A673 (cell line): ENCODE measurements at regions not wholly inside any gene's neighbourhood (a gene's known extent, or its start where the extent isn't known, plus 50 kb on each side); places are given as distances from the start of the nearest gene placed in this dataset.

Experiments used
- BruUV-seq: library from RNA; stranded (reverse); fragments of 400-500 nt; replicated peaks from 2 replicates; lab custom pipeline; 2021; lab: Mats Ljungman, UMichigan
- CTCF ChIA-PET: fragments of 300-600 bp; sonication (Branson Sonifier 250); formaldehyde crosslinking; loops from one replicate; lab custom pipeline; 2022; ENCODE audit warnings: antibody characterized with exemption; lab: Charles Lee
- POLR2A ChIA-PET: fragments of 300-600 bp; sonication (Branson Sonifier 250); formaldehyde crosslinking; loops from one replicate; lab custom pipeline; 2022; ENCODE audit warnings: antibody characterized with exemption; ENCODE audit not compliant: low non-redundant PET; lab: Charles Lee
- DNase-seq: peaks from one replicate; pipeline ENCODE4 v3.0.0-alpha.2; 2015; ENCODE audit warnings: low spot score
- H3K27ac ChIP-seq: fragments of 200-600 bp; sonication (generic); 2 replicates; pipeline ENCODE4 v1.5.1; 2016; ENCODE audit warnings: mixed run types, low read depth, mild to moderate bottlenecking, mixed read lengths, antibody characterized with exemption, low read length; ENCODE audit not compliant: poor library complexity, severe bottlenecking
- H3K27me3 ChIP-seq: fragments of 200-600 bp; sonication (generic); replicated peaks from 2 replicates; pipeline ENCODE4 v1.6.1; 2017; ENCODE audit warnings: mixed run types, low read depth, mild to moderate bottlenecking, mixed read lengths, antibody characterized with exemption, low read length; ENCODE audit not compliant: insufficient read depth, poor library complexity
- H3K36me3 ChIP-seq: fragments of 200-600 bp; sonication (generic); 2 replicates; pipeline ENCODE4 v1.6.1; 2016; ENCODE audit warnings: mixed run types, mild to moderate bottlenecking, mixed read lengths, antibody characterized with exemption, low read length; ENCODE audit not compliant: insufficient read depth, poor library complexity, severe bottlenecking
- H3K4me1 ChIP-seq: fragments of 200-600 bp; sonication (generic); 2 replicates; pipeline ENCODE4 v1.6.1; 2017; ENCODE audit warnings: mixed run types, mild to moderate bottlenecking, mixed read lengths, antibody characterized with exemption, low read length; ENCODE audit not compliant: insufficient read depth, poor library complexity, severe bottlenecking
- H3K4me3 ChIP-seq: fragments of 200-600 bp; sonication (generic); 2 replicates; pipeline ENCODE4 v1.5.1; 2016; ENCODE audit warnings: low read depth, mixed run types, mild to moderate bottlenecking, mixed read lengths, low read length; ENCODE audit not compliant: poor library complexity, severe bottlenecking
- H3K9me3 ChIP-seq: fragments of 200-600 bp; sonication (generic); 2 replicates; pipeline ENCODE4 v1.6.1; 2016; ENCODE audit warnings: mixed run types, low read depth, mild to moderate bottlenecking, mixed read lengths, antibody characterized with exemption, low read length; ENCODE audit not compliant: poor library complexity, severe bottlenecking
- EZH2 ChIP-seq: fragments of 200-600 bp; sonication (generic); IDR thresholded peaks from 2 replicates; pipeline ENCODE4 v1.6.1; 2017; ENCODE audit warnings: borderline replicate concordance, low read depth, mild to moderate bottlenecking, mixed read lengths, antibody characterized with exemption, low read length; ENCODE audit not compliant: poor library complexity, severe bottlenecking
- intact Hi-C: fragments of 100-400 bp; cut with micrococcal nuclease; formaldehyde crosslinking; loops from one replicate; pipeline ENCODE4 v1.10.0; 2022; ENCODE audit not compliant: unreplicated experiment
- TF ChIP-seq, protein P1 (sequence below): fragments of 300-800, 200-600 bp; sonication (generic); conservative IDR thresholded peaks from 2 replicates; pipeline ENCODE4 v1.5.1; 2017; ENCODE audit warnings: low read depth, mild to moderate bottlenecking, antibody characterized with exemption, low read length, moderate library complexity, mixed read lengths

DNA sequence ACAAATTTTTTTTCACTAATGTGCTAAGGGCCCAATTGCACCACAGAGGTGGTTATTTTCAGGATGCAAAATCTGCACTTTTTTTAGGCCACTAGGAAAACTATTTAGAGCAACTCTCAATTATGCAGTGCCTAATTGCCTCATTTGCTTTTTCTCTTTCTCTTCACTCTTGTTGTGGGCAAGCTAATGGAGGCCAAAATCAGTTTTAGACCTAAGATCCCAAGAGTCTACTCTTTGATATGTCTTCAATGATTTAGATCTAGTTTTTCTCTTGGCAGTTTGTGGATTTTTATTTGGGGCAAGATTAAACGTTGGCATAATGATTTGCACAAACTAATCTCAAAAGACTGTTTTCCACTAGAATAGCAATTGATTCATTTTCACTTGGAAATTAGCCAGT lies 1996.9 kb downstream of the LRRC4C start:
- H3K4me3 ChIP-seq = no peak overlapping the region

DNA sequence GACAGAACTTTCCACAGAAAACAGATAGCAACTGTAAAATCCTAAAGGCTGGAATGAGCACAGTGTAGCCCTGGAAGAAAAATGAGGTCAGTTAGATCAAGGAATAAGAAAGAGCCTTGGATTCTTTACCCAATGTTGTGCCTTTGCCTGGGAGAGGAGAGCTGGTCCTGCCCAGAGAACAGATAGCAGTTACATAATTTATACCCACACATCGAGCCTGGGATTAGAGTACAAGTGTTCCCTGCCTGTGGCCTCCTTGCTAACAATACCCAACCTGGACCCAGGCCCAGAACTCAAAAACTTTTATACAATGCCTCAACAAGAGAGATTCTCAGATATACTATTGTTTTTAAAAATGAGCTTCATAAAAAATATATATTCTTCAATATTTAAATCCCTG lies 1998.4 kb downstream of the LRRC4C start:
- Histone ChIP-seq H3K36me3 (peaks cover 1% of the 10 kb centered on the region), H3K27me3 (no peaks in the 10 kb centered on the region), H3K27ac (peak overlapping the region; percentile 99), H3K4me3 (no peak overlapping the region), H3K9me3 (peaks cover 6% of the 10 kb centered on the region), H3K4me1 (peaks cover 54% of the 10 kb centered on the region)
- intact Hi-C loops = loop anchor here (10.0 kb wide), 1 partner anchor 514 kb away; no protein-coding TSS in a partner anchor
- TF ChIP-seq, protein P1, sequence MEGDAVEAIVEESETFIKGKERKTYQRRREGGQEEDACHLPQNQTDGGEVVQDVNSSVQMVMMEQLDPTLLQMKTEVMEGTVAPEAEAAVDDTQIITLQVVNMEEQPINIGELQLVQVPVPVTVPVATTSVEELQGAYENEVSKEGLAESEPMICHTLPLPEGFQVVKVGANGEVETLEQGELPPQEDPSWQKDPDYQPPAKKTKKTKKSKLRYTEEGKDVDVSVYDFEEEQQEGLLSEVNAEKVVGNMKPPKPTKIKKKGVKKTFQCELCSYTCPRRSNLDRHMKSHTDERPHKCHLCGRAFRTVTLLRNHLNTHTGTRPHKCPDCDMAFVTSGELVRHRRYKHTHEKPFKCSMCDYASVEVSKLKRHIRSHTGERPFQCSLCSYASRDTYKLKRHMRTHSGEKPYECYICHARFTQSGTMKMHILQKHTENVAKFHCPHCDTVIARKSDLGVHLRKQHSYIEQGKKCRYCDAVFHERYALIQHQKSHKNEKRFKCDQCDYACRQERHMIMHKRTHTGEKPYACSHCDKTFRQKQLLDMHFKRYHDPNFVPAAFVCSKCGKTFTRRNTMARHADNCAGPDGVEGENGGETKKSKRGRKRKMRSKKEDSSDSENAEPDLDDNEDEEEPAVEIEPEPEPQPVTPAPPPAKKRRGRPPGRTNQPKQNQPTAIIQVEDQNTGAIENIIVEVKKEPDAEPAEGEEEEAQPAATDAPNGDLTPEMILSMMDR = no peak
- no peak for TF ChIP-seq EZH2
- BruUV-seq = no TSS peak
- POLR2A ChIA-PET = interaction anchor here (0.6 kb wide), 1 partner anchor 756 kb away, joined by 3 read pairs; no protein-coding TSS in a partner anchor
- CTCF ChIA-PET = no interaction called here
- DNase-seq = peak; percentile 69

More for the DNA sequence above, 1996.9 kb downstream of the LRRC4C start:
- peaks cover 50% of the 10 kb centered on the region for H3K4me1 ChIP-seq
- H3K36me3 ChIP-seq = no peaks in the 10 kb centered on the region
- TF ChIP-seq, protein P1 = no peak
- TF ChIP-seq EZH2 = no peak
- peaks cover 6% of the 10 kb centered on the region for H3K9me3 ChIP-seq
- intact Hi-C loops = loop anchor here (10.0 kb wide), 1 partner anchor 512 kb away; no protein-coding TSS in a partner anchor
- H3K27ac ChIP-seq = peak overlapping the region; percentile 53
- DNase-seq = no peak
- BruUV-seq = no TSS peak
- no peaks in the 10 kb centered on the region for H3K27me3 ChIP-seq
- CTCF ChIA-PET = no interaction called here
- POLR2A ChIA-PET = no interaction called here

DNA sequence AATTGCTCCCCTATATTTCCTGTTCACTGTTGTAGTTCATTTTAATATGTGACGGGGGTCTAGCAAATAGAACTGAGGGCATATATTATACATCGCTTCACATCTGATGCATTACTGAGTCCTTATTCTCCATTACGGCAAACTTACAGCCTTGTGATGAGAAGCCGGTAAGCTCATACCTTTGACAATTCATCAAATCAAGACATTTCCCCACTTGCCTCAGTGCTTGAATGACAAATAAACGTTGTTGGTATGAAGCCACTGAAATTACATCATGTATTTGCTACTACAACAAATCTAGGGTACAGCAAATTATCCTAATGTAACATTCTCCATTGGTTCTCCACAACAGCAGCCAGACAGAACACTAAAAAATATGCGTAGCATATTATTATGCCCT lies 1999.8 kb downstream of the LRRC4C start:
- ChIA-PET CTCF (no interaction called here), POLR2A (no interaction called here)
- Histone ChIP-seq H3K36me3 (peaks cover 9% of the 10 kb centered on the region), H3K27me3 (no peaks in the 10 kb centered on the region), H3K4me1 (peaks cover 54% of the 10 kb centered on the region), H3K4me3 (no peak overlapping the region), H3K27ac (peak overlapping the region; percentile 99), H3K9me3 (peaks cover 6% of the 10 kb centered on the region)
- BruUV-seq = no TSS peak
- DNase-seq = peak; percentile 65
- TF ChIP-seq EZH2 = no peak
- TF ChIP-seq, protein P1 = no peak
- intact Hi-C loops = loop anchor here (1.0 to 10.0 kb wide), 3 partner anchors 93 to 835 kb away; no protein-coding TSS in a partner anchor
